OCI-LY1 (cell line): ENCODE measurements at regions not wholly inside any gene's neighbourhood (a gene's known extent, or its start where the extent isn't known, plus 50 kb on each side); places are given as distances from the start of the nearest gene placed in this dataset.

Experiments
- H2AFZ ChIP-seq: fragments of 200-600 bp; sonication (generic), shearing (Covaris generic); 2 replicates; pipeline ENCODE4 v1.6.0; 2014; ENCODE audit warnings: antibody characterized with exemption, mild to moderate bottlenecking, low read length
- H3F3A ChIP-seq: fragments of 200-600 bp; sonication (generic), shearing (Covaris generic); 2 replicates; pipeline ENCODE4 v1.6.0; 2014; ENCODE audit warnings: mild to moderate bottlenecking, antibody characterized with exemption, low read length, moderate library complexity; ENCODE audit not compliant: insufficient read depth
- H3K27ac ChIP-seq: fragments of 200-600 bp; sonication (generic); 2 replicates; pipeline ENCODE4 v1.5.1; 2014; ENCODE audit warnings: low read length, mixed run types, mild to moderate bottlenecking, low read depth; ENCODE audit not compliant: poor library complexity, severe bottlenecking
- H3K27me3 ChIP-seq: fragments of 200-600 bp; sonication (generic); 2 replicates; pipeline ENCODE4 v1.6.0; 2014; ENCODE audit warnings: antibody characterized with exemption, mild to moderate bottlenecking, low read length, moderate library complexity; ENCODE audit not compliant: insufficient read depth
- H3K36me3 ChIP-seq: fragments of 200-600 bp; sonication (generic); 2 replicates; pipeline ENCODE4 v1.6.1; 2014; ENCODE audit warnings: mild to moderate bottlenecking, antibody characterized with exemption, low read length, moderate library complexity, mixed read lengths; ENCODE audit not compliant: insufficient read depth
- H3K4me1 ChIP-seq: fragments of 200-600 bp; sonication (generic); 2 replicates; pipeline ENCODE4 v1.5.1; 2014; ENCODE audit warnings: mild to moderate bottlenecking, low read length, moderate library complexity; ENCODE audit not compliant: insufficient read depth, severe bottlenecking
- H3K4me2 ChIP-seq: fragments of 200-600 bp; sonication (generic), shearing (Covaris generic); 2 replicates; pipeline ENCODE4 v1.6.1; 2014; ENCODE audit warnings: low read length
- H3K4me3 ChIP-seq: fragments of 200-600 bp; sonication (generic); 2 replicates; pipeline ENCODE4 v1.5.1; 2014; ENCODE audit warnings: low read length, low read depth, mild to moderate bottlenecking, mixed read lengths; ENCODE audit not compliant: poor library complexity, severe bottlenecking
- H3K79me2 ChIP-seq: fragments of 200-600 bp; shearing (Covaris generic); 2 replicates; pipeline ENCODE4 v1.6.1; 2016; ENCODE audit warnings: mixed run types, low read length, mixed read lengths; ENCODE audit not compliant: insufficient read depth
- H3K9ac ChIP-seq: fragments of 200-600 bp; sonication (generic), shearing (Covaris generic); 2 replicates; pipeline ENCODE4 v1.6.1; 2014; ENCODE audit warnings: mild to moderate bottlenecking, low read length, mixed read lengths
- H3K9me2 ChIP-seq: fragments of 200-600 bp; sonication (generic), shearing (Covaris generic); 2 replicates; pipeline ENCODE4 v1.6.1; 2014; ENCODE audit warnings: low read depth, mild to moderate bottlenecking, low read length, mixed read lengths
- H3K9me3 ChIP-seq: fragments of 200-600 bp; shearing (Covaris generic); 2 replicates; pipeline ENCODE4 v1.6.1; 2014; ENCODE audit warnings: low read length, mixed read lengths
- H4K20me1 ChIP-seq: fragments of 200-600 bp; sonication (generic), shearing (Covaris generic); 2 replicates; pipeline ENCODE4 v1.6.0; 2016; ENCODE audit warnings: mild to moderate bottlenecking, low read length; ENCODE audit not compliant: insufficient read depth
- EZH2 ChIP-seq: fragments of 200-600 bp; sonication (generic), shearing (Covaris generic); IDR thresholded peaks from 2 replicates; pipeline ENCODE4 v1.8.0; 2017; ENCODE audit warnings: borderline replicate concordance, mixed run types, mild to moderate bottlenecking, antibody characterized with exemption, low read length, moderate library complexity, mixed read lengths
- TF ChIP-seq, protein P1 (sequence below): fragments of 200-600 bp; sonication (generic), shearing (Covaris generic); IDR thresholded peaks from 2 replicates; pipeline ENCODE4 v1.5.1; 2017; ENCODE audit warnings: mild to moderate bottlenecking, antibody characterized with exemption, low read length, moderate library complexity, mixed read lengths

- H3K4me2 ChIP-seq = no peak overlapping the region
- H3K27me3 ChIP-seq = no peaks in the 10 kb centered on the region
- no peaks in the 10 kb centered on the region for H3F3A ChIP-seq
- no peaks in the 10 kb centered on the region for H3K9me2 ChIP-seq
- H3K9ac ChIP-seq = no peak overlapping the region
- no peaks in the 10 kb centered on the region for H3K9me3 ChIP-seq
- no peaks in the 10 kb centered on the region for H4K20me1 ChIP-seq
- TF ChIP-seq, protein P1, sequence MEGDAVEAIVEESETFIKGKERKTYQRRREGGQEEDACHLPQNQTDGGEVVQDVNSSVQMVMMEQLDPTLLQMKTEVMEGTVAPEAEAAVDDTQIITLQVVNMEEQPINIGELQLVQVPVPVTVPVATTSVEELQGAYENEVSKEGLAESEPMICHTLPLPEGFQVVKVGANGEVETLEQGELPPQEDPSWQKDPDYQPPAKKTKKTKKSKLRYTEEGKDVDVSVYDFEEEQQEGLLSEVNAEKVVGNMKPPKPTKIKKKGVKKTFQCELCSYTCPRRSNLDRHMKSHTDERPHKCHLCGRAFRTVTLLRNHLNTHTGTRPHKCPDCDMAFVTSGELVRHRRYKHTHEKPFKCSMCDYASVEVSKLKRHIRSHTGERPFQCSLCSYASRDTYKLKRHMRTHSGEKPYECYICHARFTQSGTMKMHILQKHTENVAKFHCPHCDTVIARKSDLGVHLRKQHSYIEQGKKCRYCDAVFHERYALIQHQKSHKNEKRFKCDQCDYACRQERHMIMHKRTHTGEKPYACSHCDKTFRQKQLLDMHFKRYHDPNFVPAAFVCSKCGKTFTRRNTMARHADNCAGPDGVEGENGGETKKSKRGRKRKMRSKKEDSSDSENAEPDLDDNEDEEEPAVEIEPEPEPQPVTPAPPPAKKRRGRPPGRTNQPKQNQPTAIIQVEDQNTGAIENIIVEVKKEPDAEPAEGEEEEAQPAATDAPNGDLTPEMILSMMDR = peak; percentile 73
- TF ChIP-seq EZH2 = no peak
- H2AFZ ChIP-seq = no peak overlapping the region
- no peaks in the 10 kb centered on the region for H3K79me2 ChIP-seq
- no peaks in the 10 kb centered on the region for H3K36me3 ChIP-seq
- no peaks in the 10 kb centered on the region for H3K4me1 ChIP-seq
- H3K4me3 ChIP-seq = no peak overlapping the region
- H3K27ac ChIP-seq = no peak overlapping the region
These were observed 141.2 kb upstream of the ZNF716 start for GRCh38 chr7:57308631-57309408.

DNA sequence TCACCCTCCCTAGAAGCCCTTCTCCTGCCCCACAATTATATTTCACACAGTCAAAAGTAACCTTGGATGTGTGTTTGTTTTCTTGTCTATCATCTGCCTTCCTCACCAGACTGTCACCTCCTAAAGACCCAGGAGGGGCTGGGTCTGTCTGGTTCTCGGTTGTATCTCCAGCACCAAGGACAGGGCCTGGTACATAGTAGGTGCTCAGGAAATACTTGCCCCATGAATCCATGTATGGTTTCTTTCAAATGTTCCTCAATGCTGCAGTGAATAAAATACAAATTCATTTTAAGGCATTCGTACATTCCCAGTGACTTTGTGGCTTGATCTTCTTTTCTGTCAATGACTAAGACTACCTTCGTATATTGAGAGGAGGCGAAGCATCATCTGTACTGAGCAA is 122.9 kb upstream of the ZNF716 start:
- no peak overlapping the region for H3K9ac ChIP-seq
- no peak overlapping the region for H3K4me2 ChIP-seq
- H3K4me3 ChIP-seq = no peak overlapping the region
- no peak overlapping the region for H2AFZ ChIP-seq
- no peaks in the 10 kb centered on the region for H3K9me2 ChIP-seq
- no peaks in the 10 kb centered on the region for H3F3A ChIP-seq
- H3K36me3 ChIP-seq = no peaks in the 10 kb centered on the region
- H3K9me3 ChIP-seq = no peaks in the 10 kb centered on the region
- no peaks in the 10 kb centered on the region for H3K79me2 ChIP-seq
- no peaks in the 10 kb centered on the region for H3K27me3 ChIP-seq
- H3K27ac ChIP-seq = no peak overlapping the region
- no peak for TF ChIP-seq EZH2
- TF ChIP-seq, protein P1 = no peak
- no peaks in the 10 kb centered on the region for H4K20me1 ChIP-seq
- H3K4me1 ChIP-seq = no peaks in the 10 kb centered on the region

- Histone ChIP-seq H3K9ac (no peak overlapping the region), H3F3A (no peaks in the 10 kb centered on the region), H3K27ac (no peak overlapping the region), H3K4me1 (no peaks in the 10 kb centered on the region), H4K20me1 (no peaks in the 10 kb centered on the region), H3K27me3 (no peaks in the 10 kb centered on the region), H3K9me2 (no peaks in the 10 kb centered on the region), H3K4me2 (no peak overlapping the region), H3K79me2 (no peaks in the 10 kb centered on the region), H3K9me3 (no peaks in the 10 kb centered on the region), H3K4me3 (no peak overlapping the region), H3K36me3 (no peaks in the 10 kb centered on the region), H2AFZ (no peak overlapping the region)
- no peak for TF ChIP-seq EZH2
- TF ChIP-seq, protein P1 = no peak
These were observed 121.5 kb upstream of the ZNF716 start for GRCh38 chr7:57328457-57328856.
